Mucosa of descending colon (tissue), 3 donors: ENCODE measurements at regions not wholly inside any gene's neighbourhood (a gene's known extent, or its start where the extent isn't known, plus 50 kb on each side); places are given as distances from the start of the nearest gene placed in this dataset.

Experiments used
- ATAC-seq: fragments of 200-7000 bp; cut with Tn5 transposase; one replicate; pipeline ENCODE4 v1.9.1; 2020; ENCODE audit warnings: mild to moderate bottlenecking, moderate library complexity
- DNase-seq, 3 donors: peaks; one replicate each; pipeline ENCODE4 v3.0.0-alpha.2; 2020
- H3K36me3 ChIP-seq: fragments of 200-600 bp; one replicate; pipeline ENCODE4 v1.8.0; 2021; ENCODE audit warnings: low read depth, mild to moderate bottlenecking
- H3K4me1 ChIP-seq: fragments of 200-600 bp; one replicate; pipeline ENCODE4 v1.8.0; 2021; ENCODE audit warnings: low read depth, mild to moderate bottlenecking
- H3K4me3 ChIP-seq: fragments of 200-600 bp; one replicate; pipeline ENCODE4 v1.8.0; 2021; ENCODE audit warnings: mild to moderate bottlenecking
- H3K9me3 ChIP-seq: fragments of 200-600 bp; one replicate; pipeline ENCODE4 v1.8.0; 2021; ENCODE audit warnings: mild to moderate bottlenecking
- CTCF ChIP-seq: fragments of 200-600 bp; IDR thresholded peaks from one replicate; pipeline ENCODE4 v1.8.0; 2022; ENCODE audit warnings: antibody characterized with exemption, mild to moderate bottlenecking
- intact Hi-C, 2 donors: fragments of 100-400 bp; cut with DNase I in 1 of 2; cut with micrococcal nuclease in 1 of 2; formaldehyde crosslinking; loops; one replicate each; pipeline versions ENCODE4 v1.11.0 to v1.11.1; 2022; cut with DNase I, micrococcal nuclease
- donor health status: DM: no; HTN: no; CAD: no; lungs with moderate emphysema.
- donor health status: DM: no; HTN: no; CAD: no.
- donor health status: DM: no; HTN: yes; CAD: no.

GRCh38 chr2:107697385-107697784, 129.3 kb upstream of the RGPD4 start:
- TF ChIP-seq CTCF, result no peak
- no peaks in the 10 kb centered on the region for H3K9me3 ChIP-seq
- no peaks in the 10 kb centered on the region for H3K36me3 ChIP-seq
- no peaks in the 10 kb centered on the region for H3K4me1 ChIP-seq
- H3K4me3 ChIP-seq, result no peak overlapping the region
- DNase-seq (no peak), ATAC-seq (no peak)
- intact Hi-C loops, result no loop called here

GRCh38 chr2:107698861-107699260, 127.8 kb upstream of the RGPD4 start:
- Histone ChIP-seq H3K9me3 (no peaks in the 10 kb centered on the region), H3K4me3 (no peak overlapping the region), H3K36me3 (no peaks in the 10 kb centered on the region), H3K4me1 (no peaks in the 10 kb centered on the region)
- intact Hi-C loops, result no loop called here
- TF ChIP-seq CTCF, result no peak
- DNase-seq (no peak), ATAC-seq (no peak)

GRCh38 chr2:107700073-107700472, 126.6 kb upstream of the RGPD4 start:
- DNase-seq, result no peak
- intact Hi-C loops, result no loop called here
- Histone ChIP-seq H3K36me3 (no peaks in the 10 kb centered on the region), H3K4me1 (no peaks in the 10 kb centered on the region), H3K9me3 (no peaks in the 10 kb centered on the region), H3K4me3 (no peak overlapping the region)
- ATAC-seq, result no peak
- no peak for TF ChIP-seq CTCF

GRCh38 chr2:107711941-107712340, 114.8 kb upstream of the RGPD4 start:
- Histone ChIP-seq H3K4me1 (no peaks in the 10 kb centered on the region), H3K4me3 (no peak overlapping the region), H3K36me3 (no peaks in the 10 kb centered on the region), H3K9me3 (no peaks in the 10 kb centered on the region)
- DNase-seq (no peak), ATAC-seq (no peak)
- no peak for TF ChIP-seq CTCF
- intact Hi-C loops, result no loop called here

GRCh38 chr2:107712857-107713256, 113.8 kb upstream of the RGPD4 start:
- ATAC-seq, result peak; percentile 11
- no peak for TF ChIP-seq CTCF
- DNase-seq, result no peak
- intact Hi-C loops, result no loop called here
- H3K4me1 ChIP-seq, result no peaks in the 10 kb centered on the region
- H3K36me3 ChIP-seq, result no peaks in the 10 kb centered on the region
- H3K9me3 ChIP-seq, result no peaks in the 10 kb centered on the region
- H3K4me3 ChIP-seq, result no peak overlapping the region

- no peak for ATAC-seq
- H3K9me3 ChIP-seq, result no peaks in the 10 kb centered on the region
- H3K36me3 ChIP-seq, result no peaks in the 10 kb centered on the region
- no peaks in the 10 kb centered on the region for H3K4me1 ChIP-seq
- no peak overlapping the region for H3K4me3 ChIP-seq
- no peak for TF ChIP-seq CTCF
- intact Hi-C loops, result no loop called here
- no peak for DNase-seq
Measured at GRCh38 chr2:107717661-107718060, 109.0 kb upstream of the RGPD4 start.
